Esophagus squamous epithelium (tissue), 4 donors: ENCODE measurements at regions not wholly inside any gene's neighbourhood (a gene's known extent, or its start where the extent isn't known, plus 50 kb on each side); places are given as distances from the start of the nearest gene placed in this dataset.

Source experiments
- CTCF ChIP-seq, 6 experiments: fragments of 450-650 bp in 4 of 6; fragments of 200-600 bp in 2 of 6; sonication (generic) in 2 of 6; IDR thresholded peaks; one replicate each; pipeline ENCODE4 v1.5.1; 2016 to 2019; ENCODE audit warnings: antibody characterized with exemption in 6 of 6, mild to moderate bottlenecking in 4 of 6, moderate library complexity in 4 of 6
- POLR2A ChIP-seq, 4 donors: fragments of 450-650 bp; IDR thresholded peaks; one replicate each; pipeline ENCODE4 v1.6.1; 2017; ENCODE audit warnings: antibody characterized with exemption in 4 of 4, mild to moderate bottlenecking in 4 of 4, moderate library complexity in 3 of 4

GRCh38 chr1:177650947-177651346 lies 318.9 kb downstream of the SEC16B start:
- TF ChIP-seq POLR2A (IDR thresholded peaks at IDR 0.05) = no peak
- TF ChIP-seq CTCF (IDR thresholded peaks at IDR 0.05) = no peak
